ENCODE measurements at regions not wholly inside any gene's neighbourhood (a gene's known extent, or its start where the extent isn't known, plus 50 kb on each side); places are given as distances from the start of the nearest gene placed in this dataset.

GRCh38 chr18:56462276-56462675 is 176.1 kb downstream of the TXNL1 start:
- H3K36me3 ChIP-seq = no peaks in the 10 kb centered on the region
- WGBS, 2 donors = 87 to 93% methylated on average over 1 of the region's 1 CpG
- H3K27me3 ChIP-seq = no peaks in the 10 kb centered on the region
- ATAC-seq (no peak), FAIRE-seq (no peak), DNase-seq (no peak)
- H3K4me3 ChIP-seq = no peak overlapping the region
- H3K4me1 ChIP-seq = no peaks in the 10 kb centered on the region
- H3K9me3 ChIP-seq = no peaks in the 10 kb centered on the region
- H3K27ac ChIP-seq = no peak overlapping the region
- intact Hi-C loops (cut with DNase I) = no loop called here
- TF ChIP-seq CTCF (IDR thresholded peaks at IDR 0.05) = no peak

- DNase-seq (no peak), FAIRE-seq (no peak), ATAC-seq (no peak)
- TF ChIP-seq CTCF (IDR thresholded peaks at IDR 0.05) = no peak
- Histone ChIP-seq H3K4me1 (no peaks in the 10 kb centered on the region), H3K4me3 (no peak overlapping the region), H3K27ac (no peak overlapping the region), H3K27me3 (no peaks in the 10 kb centered on the region), H3K36me3 (no peaks in the 10 kb centered on the region), H3K9me3 (no peaks in the 10 kb centered on the region)
- intact Hi-C loops (cut with DNase I) = no loop called here
- WGBS, 2 donors = 74 to 82% methylated on average over 1 of the region's 1 CpG
These were observed 177.2 kb downstream of the TXNL1 start for GRCh38 chr18:56461151-56461550.

- FAIRE-seq (no peak), ATAC-seq (peak in 1 of 4 donors; percentile 25), DNase-seq (no peak)
- no peaks in the 10 kb centered on the region for H3K9me3 ChIP-seq
- H3K4me3 ChIP-seq = no peak overlapping the region
- no peaks in the 10 kb centered on the region for H3K36me3 ChIP-seq
- H3K4me1 ChIP-seq = no peaks in the 10 kb centered on the region
- no peak overlapping the region for H3K27ac ChIP-seq
- H3K27me3 ChIP-seq = no peaks in the 10 kb centered on the region
- TF ChIP-seq CTCF (IDR thresholded peaks at IDR 0.05) = no peak
- WGBS, 2 donors = 61 to 63% methylated on average over 3 of the region's 3 CpGs
- intact Hi-C loops (cut with DNase I) = no loop called here
These were observed 177.8 kb downstream of the TXNL1 start for GRCh38 chr18:56460581-56460980.

- intact Hi-C loops (cut with DNase I) = no loop called here
- TF ChIP-seq CTCF (IDR thresholded peaks at IDR 0.05) = no peak
- H3K4me1 ChIP-seq = no peaks in the 10 kb centered on the region
- no peaks in the 10 kb centered on the region for H3K27me3 ChIP-seq
- no peak for FAIRE-seq
- ATAC-seq = no peak
- no peak overlapping the region for H3K4me3 ChIP-seq
- no peaks in the 10 kb centered on the region for H3K9me3 ChIP-seq
- no peak for DNase-seq
- 80 to 82% methylated on average over 13 of the region's 13 CpGs for WGBS, 2 donors
- H3K27ac ChIP-seq = no peak overlapping the region
- H3K36me3 ChIP-seq = no peaks in the 10 kb centered on the region
These were observed 179.4 kb downstream of the TXNL1 start for GRCh38 chr18:56458770-56459712.

GRCh38 chr18:56455874-56456273 is 182.5 kb downstream of the TXNL1 start:
- Histone ChIP-seq H3K36me3 (no peaks in the 10 kb centered on the region), H3K27me3 (no peaks in the 10 kb centered on the region), H3K4me3 (no peak overlapping the region), H3K4me1 (no peaks in the 10 kb centered on the region), H3K27ac (no peak overlapping the region), H3K9me3 (no peaks in the 10 kb centered on the region)
- no peak for DNase-seq
- intact Hi-C loops (cut with DNase I) = no loop called here
- WGBS, 2 donors = 90% methylated on average over 2 of the region's 2 CpGs
- no peak for ATAC-seq
- TF ChIP-seq CTCF (IDR thresholded peaks at IDR 0.05) = no peak
- no peak for FAIRE-seq

Measured in pancreas (tissue), 10 donors.